HEK293 (cell line): ENCODE measurements at regions not wholly inside any gene's neighbourhood (a gene's known extent, or its start where the extent isn't known, plus 50 kb on each side); places are given as distances from the start of the nearest gene placed in this dataset.

Source experiments
- SP2 ChIP-seq: fragments of 450-650 bp; formaldehyde crosslinking; IDR thresholded peaks from 2 replicates; pipeline ENCODE4 v1.5.1; 2016; ENCODE audit warnings: missing biosample characterization, missing genetic modification characterization
- ZBTB21 ChIP-seq: fragments of 450-650 bp; formaldehyde crosslinking; IDR thresholded peaks from 2 replicates; pipeline ENCODE4 v1.5.1; 2017; ENCODE audit warnings: missing biosample characterization, missing genetic modification characterization
- ZNF112 ChIP-seq: fragments of 450-650 bp; formaldehyde crosslinking; IDR thresholded peaks from 2 replicates; pipeline ENCODE4 v1.5.0; 2017; ENCODE audit warnings: missing biosample characterization, missing genetic modification characterization
- ZNF114 ChIP-seq: fragments of 450-650 bp; formaldehyde crosslinking; IDR thresholded peaks from 2 replicates; pipeline ENCODE4 v1.5.0; 2017; ENCODE audit warnings: missing biosample characterization, missing genetic modification characterization
- ZNF202 ChIP-seq: fragments of 450-650 bp; formaldehyde crosslinking; IDR thresholded peaks from 2 replicates; pipeline ENCODE4 v1.5.1; 2016; ENCODE audit warnings: missing biosample characterization, missing genetic modification characterization, borderline replicate concordance
- ZNF416 ChIP-seq: fragments of 450-650 bp; formaldehyde crosslinking; IDR thresholded peaks from 2 replicates; pipeline ENCODE4 v1.5.1; 2016; ENCODE audit warnings: missing biosample characterization, missing genetic modification characterization
- ZNF423 ChIP-seq: fragments of 450-650 bp; formaldehyde crosslinking; IDR thresholded peaks from 2 replicates; pipeline ENCODE4 v1.5.1; 2016; ENCODE audit warnings: missing biosample characterization, missing genetic modification characterization
- ZNF654 ChIP-seq: fragments of 450-650 bp; formaldehyde crosslinking; IDR thresholded peaks from 2 replicates; pipeline ENCODE4 v1.5.1; 2016; ENCODE audit warnings: low read depth, missing biosample characterization, missing genetic modification characterization
- ZNF677 ChIP-seq: fragments of 450-650 bp; IDR thresholded peaks from 2 replicates; pipeline ENCODE4 v1.5.0; 2018; ENCODE audit warnings: missing biosample characterization, mild to moderate bottlenecking, missing genetic modification characterization, moderate library complexity
- ZNF747 ChIP-seq: fragments of 450-650 bp; formaldehyde crosslinking; IDR thresholded peaks from 2 replicates; pipeline ENCODE4 v1.5.1; 2016; ENCODE audit warnings: missing biosample characterization, missing genetic modification characterization
- TF ChIP-seq, protein P1 (sequence below): fragments of 450-650 bp; formaldehyde crosslinking; IDR thresholded peaks from 2 replicates; pipeline ENCODE4 v1.5.1; 2016; ENCODE audit warnings: missing biosample characterization, missing genetic modification characterization
- TF ChIP-seq, protein P2 (sequence below): fragments of 450-650 bp; formaldehyde crosslinking; IDR thresholded peaks from 2 replicates; pipeline ENCODE4 v1.5.1; 2016; ENCODE audit warnings: missing biosample characterization, missing genetic modification characterization
- TF ChIP-seq, protein P3 (sequence below): fragments of 450-650 bp; formaldehyde crosslinking; IDR thresholded peaks from 2 replicates; pipeline ENCODE4 v1.5.1; 2016; ENCODE audit warnings: missing biosample characterization, missing genetic modification characterization, low read depth

DNA sequence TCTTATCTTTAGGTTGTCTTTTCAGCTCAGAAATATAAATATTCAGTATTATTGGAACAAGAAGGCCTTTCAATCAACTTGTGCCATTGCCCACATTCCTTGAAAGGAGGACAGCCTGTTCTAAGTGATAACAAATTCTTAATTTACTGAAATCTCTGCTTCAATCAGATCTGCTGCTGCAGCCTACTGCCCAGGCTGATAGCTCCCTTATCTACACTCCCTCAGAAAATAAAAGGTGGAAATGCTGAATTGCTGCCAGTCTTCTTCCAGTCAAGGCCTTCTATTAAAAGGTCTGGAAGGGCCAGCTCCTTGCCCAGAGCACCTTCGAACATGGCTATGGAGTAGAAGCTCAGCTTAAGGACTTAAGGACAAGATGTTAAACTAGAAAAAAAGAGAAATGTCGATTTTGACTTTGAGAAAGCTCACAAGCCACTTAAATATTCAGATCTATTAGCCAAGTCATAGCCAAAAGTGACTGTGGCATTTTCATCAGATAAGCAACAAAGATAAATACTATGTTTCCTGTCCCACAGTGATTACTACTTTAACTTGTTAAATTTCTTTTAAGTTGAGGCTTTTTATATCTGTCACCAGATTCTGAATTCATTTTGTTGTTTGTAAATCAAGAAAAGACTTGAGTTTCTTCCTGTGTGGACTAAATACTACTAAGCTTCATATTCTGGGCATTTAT, 480.5 kb upstream of the CBLB start:
- TF ChIP-seq ZNF677 (tag by site-specific recombination) (no peak), ZNF202 (tag by site-specific recombination) (no peak), ZNF416 (tag by site-specific recombination) (no peak), ZNF654 (tag by site-specific recombination) (no peak), ZNF112 (tag by site-specific recombination) (no peak), SP2 (no peak), ZNF114 (tag by site-specific recombination) (no peak), ZNF423 (tag by site-specific recombination) (no peak), ZBTB21 (tag by site-specific recombination) (no peak), ZNF747 (tag by site-specific recombination) (no peak)
- TF ChIP-seq, protein P1, sequence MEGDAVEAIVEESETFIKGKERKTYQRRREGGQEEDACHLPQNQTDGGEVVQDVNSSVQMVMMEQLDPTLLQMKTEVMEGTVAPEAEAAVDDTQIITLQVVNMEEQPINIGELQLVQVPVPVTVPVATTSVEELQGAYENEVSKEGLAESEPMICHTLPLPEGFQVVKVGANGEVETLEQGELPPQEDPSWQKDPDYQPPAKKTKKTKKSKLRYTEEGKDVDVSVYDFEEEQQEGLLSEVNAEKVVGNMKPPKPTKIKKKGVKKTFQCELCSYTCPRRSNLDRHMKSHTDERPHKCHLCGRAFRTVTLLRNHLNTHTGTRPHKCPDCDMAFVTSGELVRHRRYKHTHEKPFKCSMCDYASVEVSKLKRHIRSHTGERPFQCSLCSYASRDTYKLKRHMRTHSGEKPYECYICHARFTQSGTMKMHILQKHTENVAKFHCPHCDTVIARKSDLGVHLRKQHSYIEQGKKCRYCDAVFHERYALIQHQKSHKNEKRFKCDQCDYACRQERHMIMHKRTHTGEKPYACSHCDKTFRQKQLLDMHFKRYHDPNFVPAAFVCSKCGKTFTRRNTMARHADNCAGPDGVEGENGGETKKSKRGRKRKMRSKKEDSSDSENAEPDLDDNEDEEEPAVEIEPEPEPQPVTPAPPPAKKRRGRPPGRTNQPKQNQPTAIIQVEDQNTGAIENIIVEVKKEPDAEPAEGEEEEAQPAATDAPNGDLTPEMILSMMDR (tag by site-specific recombination): no peak
- TF ChIP-seq, protein P2, sequence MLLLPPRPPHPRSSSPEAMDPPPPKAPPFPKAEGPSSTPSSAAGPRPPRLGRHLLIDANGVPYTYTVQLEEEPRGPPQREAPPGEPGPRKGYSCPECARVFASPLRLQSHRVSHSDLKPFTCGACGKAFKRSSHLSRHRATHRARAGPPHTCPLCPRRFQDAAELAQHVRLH (tag by site-specific recombination): no peak
- TF ChIP-seq, protein P3, sequence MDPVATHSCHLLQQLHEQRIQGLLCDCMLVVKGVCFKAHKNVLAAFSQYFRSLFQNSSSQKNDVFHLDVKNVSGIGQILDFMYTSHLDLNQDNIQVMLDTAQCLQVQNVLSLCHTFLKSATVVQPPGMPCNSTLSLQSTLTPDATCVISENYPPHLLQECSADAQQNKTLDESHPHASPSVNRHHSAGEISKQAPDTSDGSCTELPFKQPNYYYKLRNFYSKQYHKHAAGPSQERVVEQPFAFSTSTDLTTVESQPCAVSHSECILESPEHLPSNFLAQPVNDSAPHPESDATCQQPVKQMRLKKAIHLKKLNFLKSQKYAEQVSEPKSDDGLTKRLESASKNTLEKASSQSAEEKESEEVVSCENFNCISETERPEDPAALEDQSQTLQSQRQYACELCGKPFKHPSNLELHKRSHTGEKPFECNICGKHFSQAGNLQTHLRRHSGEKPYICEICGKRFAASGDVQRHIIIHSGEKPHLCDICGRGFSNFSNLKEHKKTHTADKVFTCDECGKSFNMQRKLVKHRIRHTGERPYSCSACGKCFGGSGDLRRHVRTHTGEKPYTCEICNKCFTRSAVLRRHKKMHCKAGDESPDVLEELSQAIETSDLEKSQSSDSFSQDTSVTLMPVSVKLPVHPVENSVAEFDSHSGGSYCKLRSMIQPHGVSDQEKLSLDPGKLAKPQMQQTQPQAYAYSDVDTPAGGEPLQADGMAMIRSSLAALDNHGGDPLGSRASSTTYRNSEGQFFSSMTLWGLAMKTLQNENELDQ (tag by site-specific recombination): no peak
